Hematopoietic multipotent progenitor cell treated with erythropoietin and hydrocortisone succinate and interleukin-3 and kit ligand, for 6 days (in vitro differentiated cells): ENCODE measurements at regions not wholly inside any gene's neighbourhood (a gene's known extent, or its start where the extent isn't known, plus 50 kb on each side); places are given as distances from the start of the nearest gene placed in this dataset.
"Not testable (repeated sequence)": the region's sequence is repeated elsewhere in the genome, so short reads cannot be mapped to it uniquely, and the experiment has no call there.

Experiments
- DNase-seq: peaks from one replicate; pipeline ENCODE4 v3.0.0-alpha.2; 2015

DNA sequence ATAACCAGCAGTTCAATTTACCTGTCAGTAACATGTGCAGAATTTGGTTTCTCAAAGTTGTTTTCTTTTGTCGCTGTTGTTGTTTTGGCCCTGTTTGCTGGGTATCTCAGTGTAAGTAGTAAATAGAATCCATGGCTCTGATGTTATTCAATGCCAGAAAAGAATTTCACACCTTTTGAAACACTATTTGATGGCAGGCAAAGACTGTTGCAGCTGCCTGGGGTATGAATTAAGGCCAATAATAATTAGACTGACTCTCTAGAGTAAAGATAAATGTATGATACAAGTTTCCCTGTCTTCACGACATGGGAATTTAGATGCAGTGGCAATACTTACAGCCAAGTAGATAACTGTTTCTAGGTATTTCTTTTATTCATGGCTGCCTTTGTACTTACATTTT lies 281.4 kb downstream of the CD83 start:
- DNase-seq = no peak

GRCh38 chr6:14399635-14400034 lies 282.1 kb downstream of the CD83 start:
- no peak for DNase-seq

- no peak for DNase-seq
Measured at GRCh38 chr6:14401246-14401645, 283.7 kb downstream of the CD83 start.

GRCh38 chr6:14406614-14407331 lies 289.2 kb downstream of the CD83 start:
- no peak for DNase-seq

DNA sequence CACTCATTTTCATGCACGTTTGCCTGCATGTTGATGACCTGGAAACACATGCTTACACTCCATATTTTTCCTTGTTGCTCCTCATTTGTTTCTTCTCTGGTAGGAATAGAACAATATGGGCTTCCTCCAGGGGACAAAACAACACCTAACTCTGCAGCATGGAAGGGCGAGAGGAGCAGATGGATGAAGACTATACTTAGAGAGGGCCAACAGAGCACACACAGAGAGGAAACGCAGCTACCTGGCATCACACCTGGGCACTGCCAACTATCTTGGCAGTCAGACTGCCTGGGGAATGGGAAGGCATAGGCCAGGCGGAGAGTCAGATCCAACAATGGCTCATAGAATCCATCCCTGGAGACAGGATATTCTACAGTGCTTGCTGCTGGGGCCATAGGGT lies 290.9 kb downstream of the CD83 start:
- no peak for DNase-seq

GRCh38 chr6:14412026-14412425 lies 294.5 kb downstream of the CD83 start:
- DNase-seq = no peak

- DNase-seq = no peak
Measured at GRCh38 chr6:14415452-14415851, 297.9 kb downstream of the CD83 start.

DNA sequence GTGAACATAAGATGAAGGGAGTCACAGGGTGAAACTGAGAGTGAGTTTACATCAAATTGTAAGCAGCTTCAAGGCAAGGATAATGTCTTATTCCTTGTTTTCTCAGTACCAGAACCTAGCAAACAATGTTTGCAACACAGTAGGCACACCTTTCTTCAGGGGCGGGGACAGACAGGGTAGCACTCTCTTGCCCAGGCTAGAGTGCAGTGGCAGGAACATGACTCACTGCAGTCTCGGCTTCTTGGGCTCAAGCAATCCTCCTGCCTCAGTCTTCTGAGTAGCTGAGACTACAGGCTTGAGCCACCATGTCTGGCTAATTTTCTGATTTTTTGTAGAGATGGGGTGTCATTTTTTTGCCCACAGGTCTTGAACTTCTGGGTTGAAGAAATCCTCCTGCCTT lies 299.8 kb downstream of the CD83 start:
- DNase-seq = no peak

DNA sequence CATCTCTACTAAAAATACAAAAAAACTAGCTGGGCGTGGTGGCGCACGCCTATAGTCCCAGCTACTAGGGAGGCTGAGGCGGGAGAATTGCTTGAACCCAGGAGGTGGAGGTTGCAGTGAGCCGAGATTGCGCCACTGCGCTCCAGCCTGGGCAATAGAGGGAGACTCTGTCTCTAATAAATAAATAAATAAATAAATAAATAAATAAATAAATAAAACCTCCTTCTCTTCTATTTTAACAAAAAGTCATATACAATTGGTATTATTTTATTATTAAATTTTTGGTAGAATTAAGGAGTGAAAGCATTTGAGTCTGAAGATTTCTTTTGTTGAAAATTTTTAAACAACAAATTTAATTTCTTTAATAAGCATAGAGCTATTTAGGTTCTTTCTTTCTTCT lies 301.7 kb downstream of the CD83 start:
- DNase-seq = not testable (repeated sequence)

- DNase-seq = no peak
Measured at GRCh38 chr6:14422061-14422460, 304.5 kb downstream of the CD83 start.

DNA sequence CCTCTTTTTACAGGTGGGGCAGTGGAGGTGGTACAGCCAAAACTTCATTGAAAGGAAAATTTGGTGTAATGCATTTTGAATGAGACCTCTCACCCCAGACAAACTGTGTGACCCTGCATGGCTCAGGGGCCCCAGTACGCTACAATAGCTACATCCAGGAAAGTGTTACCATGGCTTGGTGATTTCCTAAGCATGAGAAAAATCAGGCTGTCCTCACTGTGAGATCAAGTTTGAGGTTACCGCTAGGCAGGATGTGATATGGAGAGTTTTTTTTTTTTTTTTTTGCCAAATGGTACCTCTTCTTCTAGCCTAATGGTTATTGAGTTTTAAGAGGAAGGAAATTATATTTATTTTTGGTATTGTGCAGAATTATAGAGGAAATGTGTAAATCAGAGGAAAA lies 305.3 kb downstream of the CD83 start:
- DNase-seq = no peak

- DNase-seq = no peak
Measured at GRCh38 chr6:14423330-14423729, 305.8 kb downstream of the CD83 start.

GRCh38 chr6:14423955-14424354 lies 306.4 kb downstream of the CD83 start:
- DNase-seq = no peak

- DNase-seq = no peak
Measured at GRCh38 chr6:14425805-14426204, 308.2 kb downstream of the CD83 start.

- no peak for DNase-seq
Measured at GRCh38 chr6:14426281-14426680, 308.7 kb downstream of the CD83 start.

GRCh38 chr6:14428269-14428668 lies 310.7 kb downstream of the CD83 start:
- DNase-seq = no peak

DNA sequence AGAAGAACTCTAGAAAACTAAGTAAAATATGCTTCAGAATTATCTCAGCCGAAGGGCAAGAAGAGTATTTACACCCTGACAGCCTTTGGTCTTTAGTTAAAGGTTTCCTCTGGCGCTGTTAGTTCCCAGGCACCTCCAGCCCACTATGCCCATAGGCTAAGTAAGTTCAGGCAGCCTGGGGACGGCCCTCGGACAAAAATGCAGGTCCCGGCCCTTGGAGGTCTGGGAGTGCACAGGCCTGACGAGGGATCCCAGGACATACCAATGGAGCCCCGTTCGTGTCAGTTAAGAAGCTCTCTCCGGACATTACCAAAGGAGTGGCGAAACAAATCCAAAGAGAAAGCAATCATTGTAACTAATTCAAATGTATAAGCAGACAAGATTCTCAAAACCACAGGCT lies 311.8 kb downstream of the CD83 start:
- no peak for DNase-seq

- no peak for DNase-seq
Measured at GRCh38 chr6:14430218-14430617, 312.6 kb downstream of the CD83 start.

DNA sequence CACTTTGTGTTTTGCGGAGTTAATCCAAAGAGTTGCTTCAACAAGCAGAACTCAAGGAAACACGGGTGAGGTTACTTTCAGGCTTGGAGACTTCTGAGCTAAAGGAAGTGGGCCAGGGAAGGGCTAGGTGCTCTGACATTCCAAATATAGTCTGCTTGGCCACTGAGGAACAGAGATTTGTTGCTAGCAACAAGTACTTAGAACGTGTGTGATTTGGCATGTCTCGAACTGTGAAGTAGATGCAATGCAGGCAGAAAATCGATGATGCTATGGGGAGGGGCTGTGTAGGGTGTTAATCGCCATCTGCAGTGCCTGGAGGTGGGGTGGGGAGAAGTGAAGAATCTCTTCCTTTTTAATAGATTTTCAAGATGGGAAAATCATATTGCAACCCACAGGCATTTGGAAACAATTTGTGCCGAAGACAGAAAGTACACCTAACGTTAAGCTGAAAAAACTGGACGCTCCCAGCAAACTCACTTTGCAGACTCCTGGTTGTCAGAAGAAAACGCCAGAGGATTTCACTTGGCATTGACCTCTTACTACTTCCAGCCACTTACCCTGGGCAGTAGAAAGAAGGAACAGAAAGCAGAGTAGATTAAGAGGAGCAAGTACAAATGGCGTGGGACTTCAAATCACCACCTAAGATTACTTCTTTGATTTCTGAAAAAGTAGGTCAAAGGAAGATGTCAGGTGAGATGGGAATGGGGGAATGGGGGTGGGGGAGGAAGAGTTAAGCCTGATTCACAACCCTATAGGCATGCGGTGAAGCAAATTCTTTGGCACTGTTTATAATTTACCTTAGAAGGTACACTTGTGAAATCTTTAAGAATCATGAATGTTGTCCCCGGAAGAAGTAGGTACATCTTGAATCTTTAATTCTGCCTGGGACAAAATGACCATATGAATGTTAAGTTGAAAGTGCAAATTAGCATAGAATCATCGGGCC lies 314.1 kb downstream of the CD83 start:
- no peak for DNase-seq

- no peak for DNase-seq
Measured at GRCh38 chr6:14434916-14435690, 317.5 kb downstream of the CD83 start.

- no peak for DNase-seq
Measured at GRCh38 chr6:14436592-14437132, 319.1 kb downstream of the CD83 start.

DNA sequence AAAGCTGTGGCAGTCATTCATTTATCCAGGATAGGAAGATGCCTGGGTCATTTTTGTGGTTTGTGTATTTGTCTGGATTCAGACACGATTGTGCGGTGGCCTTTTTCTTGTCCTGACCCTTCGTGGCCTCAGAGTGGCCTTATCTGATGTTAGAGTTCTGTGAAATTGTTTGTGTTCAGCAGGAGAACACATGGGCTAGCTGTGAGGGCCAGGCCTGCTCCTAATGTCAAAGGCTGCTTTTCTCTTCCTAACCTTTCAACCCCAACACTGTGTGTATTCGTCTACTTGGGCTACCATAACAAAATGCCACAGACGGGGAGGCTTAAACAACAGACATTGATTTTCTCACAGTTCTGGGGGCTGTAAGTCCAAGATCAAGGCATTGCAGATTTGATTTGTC lies 321.8 kb downstream of the CD83 start:
- no peak for DNase-seq
